Vagina (tissue), 2 donors: ENCODE measurements at regions not wholly inside any gene's neighbourhood (a gene's known extent, or its start where the extent isn't known, plus 50 kb on each side); places are given as distances from the start of the nearest gene placed in this dataset.

Experiments
- CTCF ChIP-seq, 3 experiments: fragments of 450-650 bp in 2 of 3; fragments of 200-600 bp in 1 of 3; sonication (generic) in 1 of 3; IDR thresholded peaks; one replicate each; pipeline ENCODE4 v1.5.1; 2017 to 2019; ENCODE audit warnings: antibody characterized with exemption in 3 of 3, mild to moderate bottlenecking in 2 of 3, moderate library complexity in 2 of 3
- POLR2A ChIP-seq, 2 donors: fragments of 450-650 bp; IDR thresholded peaks; one replicate each; pipeline ENCODE4 v1.6.1; 2017; ENCODE audit warnings: antibody characterized with exemption in 2 of 2, mild to moderate bottlenecking in 2 of 2, moderate library complexity in 2 of 2
- POLR2AphosphoS5 ChIP-seq, 2 donors: sonication (generic); formaldehyde crosslinking; IDR thresholded peaks; one replicate each; pipeline ENCODE4 v1.9.0; 2017; ENCODE audit warnings: antibody characterized with exemption in 2 of 2, mild to moderate bottlenecking in 2 of 2, low read depth in 1 of 2; ENCODE audit not compliant: insufficient read depth in 1 of 2

GRCh38 chr21:19197950-19198349 is 794.4 kb upstream of the TMPRSS15 start:
- TF ChIP-seq CTCF (IDR thresholded peaks at IDR 0.05) (no peak), POLR2AphosphoS5 (IDR thresholded peaks at IDR 0.05; ENCODE audit: insufficient read depth in 1 of 2, low read depth in 1 of 2) (no peak), POLR2A (IDR thresholded peaks at IDR 0.05) (no peak)
